Uterus (tissue), 3 donors: ENCODE measurements at regions not wholly inside any gene's neighbourhood (a gene's known extent, or its start where the extent isn't known, plus 50 kb on each side); places are given as distances from the start of the nearest gene placed in this dataset.

ENCODE experiments used
- DNase-seq, 2 donors: peaks; one replicate each; pipeline ENCODE4 v3.0.0-alpha.2; 2019 to 2020
- H3K27ac ChIP-seq, 2 donors: fragments of 200-600 bp; sonication (generic); 1 replicate in 1 of 2; 2 replicates in 1 of 2; pipeline ENCODE4 v1.5.1; 2016 to 2018
- H3K27me3 ChIP-seq, 2 donors: fragments of 200-600 bp; sonication (generic); one replicate each; pipeline ENCODE4 v1.5.1; 2018 to 2019; ENCODE audit warnings: control low read depth in 1 of 2
- H3K36me3 ChIP-seq, 2 donors: fragments of 200-600 bp; sonication (generic); one replicate each; pipeline ENCODE4 v1.5.1; 2019; ENCODE audit warnings: control low read depth in 1 of 2
- H3K4me1 ChIP-seq, 2 donors: fragments of 200-600 bp; sonication (generic); one replicate each; pipeline ENCODE4 v1.5.1; 2018 to 2019; ENCODE audit warnings: control low read depth in 1 of 2
- H3K4me3 ChIP-seq, 2 donors: fragments of 200-600 bp; sonication (generic); 1 replicate in 1 of 2; 2 replicates in 1 of 2; pipeline ENCODE4 v1.5.1; 2018 to 2019; ENCODE audit warnings: mild to moderate bottlenecking in 1 of 2
- H3K9me3 ChIP-seq, 2 donors: fragments of 200-600 bp; sonication (generic); one replicate each; pipeline ENCODE4 v1.5.1; 2019; ENCODE audit warnings: control low read depth in 1 of 2
- POLR2A ChIP-seq, 2 donors: fragments of 450-650 bp; IDR thresholded peaks; one replicate each; pipeline ENCODE4 v1.6.1; 2016; ENCODE audit warnings: antibody characterized with exemption in 2 of 2, mild to moderate bottlenecking in 1 of 2, moderate library complexity in 1 of 2
- intact Hi-C: fragments of 100-400 bp; cut with DNase I; formaldehyde crosslinking; loops from one replicate; pipeline ENCODE4 v1.15.1; 2023; ENCODE audit warnings: low total_unique reads
- TF ChIP-seq, protein P1 (sequence below), 4 experiments: fragments of 200-600 bp in 2 of 4; fragments of 450-650 bp in 2 of 4; sonication (generic) in 2 of 4; IDR thresholded peaks; one replicate each; pipeline ENCODE4 v1.5.1; 2016 to 2019; ENCODE audit warnings: antibody characterized with exemption in 4 of 4, mild to moderate bottlenecking in 2 of 4, moderate library complexity in 1 of 4
- donor health status: DM: yes; HTN: yes; CAD: no.

DNA sequence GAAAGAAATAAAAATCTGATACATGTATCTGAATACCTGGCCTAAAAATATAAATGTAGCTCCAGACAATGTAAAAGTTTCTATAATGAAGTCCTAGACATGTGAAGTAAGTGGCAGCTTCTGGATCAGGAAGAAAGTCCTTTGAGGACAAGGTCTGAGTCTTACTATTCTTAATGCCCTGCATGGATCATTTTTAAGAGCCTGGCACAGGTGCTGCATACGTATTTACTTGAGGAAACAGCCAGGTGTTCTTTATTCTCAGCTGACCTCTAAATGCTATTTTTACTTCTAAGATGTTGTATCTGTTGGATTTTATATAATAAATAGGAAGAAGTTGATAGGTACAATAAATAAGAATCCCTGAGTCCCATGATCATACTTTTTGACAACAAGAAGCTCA lies 750.0 kb upstream of the LUZP2 start:
- no peaks in the 10 kb centered on the region for H3K9me3 ChIP-seq
- H3K4me1 ChIP-seq: no peaks in the 10 kb centered on the region
- no peak overlapping the region for H3K27ac ChIP-seq
- intact Hi-C loops: no loop called here
- no peaks in the 10 kb centered on the region for H3K27me3 ChIP-seq
- DNase-seq: no peak
- TF ChIP-seq, protein P1, sequence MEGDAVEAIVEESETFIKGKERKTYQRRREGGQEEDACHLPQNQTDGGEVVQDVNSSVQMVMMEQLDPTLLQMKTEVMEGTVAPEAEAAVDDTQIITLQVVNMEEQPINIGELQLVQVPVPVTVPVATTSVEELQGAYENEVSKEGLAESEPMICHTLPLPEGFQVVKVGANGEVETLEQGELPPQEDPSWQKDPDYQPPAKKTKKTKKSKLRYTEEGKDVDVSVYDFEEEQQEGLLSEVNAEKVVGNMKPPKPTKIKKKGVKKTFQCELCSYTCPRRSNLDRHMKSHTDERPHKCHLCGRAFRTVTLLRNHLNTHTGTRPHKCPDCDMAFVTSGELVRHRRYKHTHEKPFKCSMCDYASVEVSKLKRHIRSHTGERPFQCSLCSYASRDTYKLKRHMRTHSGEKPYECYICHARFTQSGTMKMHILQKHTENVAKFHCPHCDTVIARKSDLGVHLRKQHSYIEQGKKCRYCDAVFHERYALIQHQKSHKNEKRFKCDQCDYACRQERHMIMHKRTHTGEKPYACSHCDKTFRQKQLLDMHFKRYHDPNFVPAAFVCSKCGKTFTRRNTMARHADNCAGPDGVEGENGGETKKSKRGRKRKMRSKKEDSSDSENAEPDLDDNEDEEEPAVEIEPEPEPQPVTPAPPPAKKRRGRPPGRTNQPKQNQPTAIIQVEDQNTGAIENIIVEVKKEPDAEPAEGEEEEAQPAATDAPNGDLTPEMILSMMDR (IDR thresholded peaks at IDR 0.05): no peak
- TF ChIP-seq POLR2A (IDR thresholded peaks at IDR 0.05): no peak
- H3K36me3 ChIP-seq: no peaks in the 10 kb centered on the region
- no peak overlapping the region for H3K4me3 ChIP-seq

DNA sequence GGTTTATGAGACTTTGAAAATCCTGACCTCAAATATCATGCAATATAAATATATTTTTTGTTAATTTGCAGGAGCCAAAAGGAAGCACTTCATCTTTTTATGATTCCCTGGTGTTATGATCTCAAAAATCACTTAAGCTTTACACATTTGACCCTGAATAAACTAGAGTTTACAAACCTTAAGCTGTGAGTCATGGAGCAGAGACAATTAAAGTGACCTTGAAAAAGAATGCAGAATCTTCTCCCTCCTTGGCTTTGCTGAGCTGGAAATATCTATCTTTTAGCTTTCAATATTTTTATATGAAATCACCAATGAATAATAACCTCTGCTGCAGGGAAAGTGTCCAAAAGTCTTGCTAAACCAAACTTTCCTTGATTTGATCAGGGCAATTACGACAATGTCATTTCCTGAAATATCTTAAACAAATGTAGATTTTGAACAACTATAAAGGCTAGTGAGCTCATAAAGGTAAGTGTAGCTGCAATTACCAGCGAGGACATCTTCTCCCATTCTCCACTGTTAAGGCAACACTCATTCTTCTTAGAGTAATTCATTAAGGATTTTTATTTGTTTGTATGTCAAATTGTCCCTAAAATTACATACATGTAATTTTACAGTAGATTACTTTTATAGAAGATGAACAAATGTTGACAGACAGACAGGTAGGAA lies 747.0 kb upstream of the LUZP2 start:
- H3K36me3 ChIP-seq: no peaks in the 10 kb centered on the region
- H3K27me3 ChIP-seq: no peaks in the 10 kb centered on the region
- TF ChIP-seq, protein P1 (IDR thresholded peaks at IDR 0.05): no peak
- no peak for TF ChIP-seq POLR2A (IDR thresholded peaks at IDR 0.05)
- no peak overlapping the region for H3K27ac ChIP-seq
- no peaks in the 10 kb centered on the region for H3K4me1 ChIP-seq
- no peak for DNase-seq
- no peak overlapping the region for H3K4me3 ChIP-seq
- intact Hi-C loops: no loop called here
- no peaks in the 10 kb centered on the region for H3K9me3 ChIP-seq

DNA sequence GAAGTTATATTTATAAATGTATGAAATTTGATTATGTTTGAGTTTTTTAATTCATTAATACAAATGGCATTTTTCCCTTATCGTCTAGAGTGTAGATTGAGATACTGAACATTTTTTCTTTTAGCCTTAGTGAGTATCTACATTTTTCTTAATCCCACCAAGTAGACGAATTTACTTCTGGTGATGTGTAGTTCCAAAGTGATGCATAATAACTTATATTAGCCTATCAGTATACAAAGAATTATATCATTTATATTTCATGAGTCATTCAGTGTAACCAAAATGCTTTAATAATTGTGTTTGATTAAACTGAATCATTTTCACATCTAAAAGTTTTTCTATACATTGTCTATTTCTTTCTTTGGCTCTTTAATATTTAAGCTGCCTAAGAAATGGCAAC lies 745.6 kb upstream of the LUZP2 start:
- Histone ChIP-seq H3K36me3 (no peaks in the 10 kb centered on the region), H3K27ac (no peak overlapping the region), H3K27me3 (no peaks in the 10 kb centered on the region), H3K4me1 (no peaks in the 10 kb centered on the region), H3K9me3 (no peaks in the 10 kb centered on the region), H3K4me3 (no peak overlapping the region)
- TF ChIP-seq, protein P1 (IDR thresholded peaks at IDR 0.05): no peak
- TF ChIP-seq POLR2A (IDR thresholded peaks at IDR 0.05): no peak
- intact Hi-C loops: no loop called here
- no peak for DNase-seq

DNA sequence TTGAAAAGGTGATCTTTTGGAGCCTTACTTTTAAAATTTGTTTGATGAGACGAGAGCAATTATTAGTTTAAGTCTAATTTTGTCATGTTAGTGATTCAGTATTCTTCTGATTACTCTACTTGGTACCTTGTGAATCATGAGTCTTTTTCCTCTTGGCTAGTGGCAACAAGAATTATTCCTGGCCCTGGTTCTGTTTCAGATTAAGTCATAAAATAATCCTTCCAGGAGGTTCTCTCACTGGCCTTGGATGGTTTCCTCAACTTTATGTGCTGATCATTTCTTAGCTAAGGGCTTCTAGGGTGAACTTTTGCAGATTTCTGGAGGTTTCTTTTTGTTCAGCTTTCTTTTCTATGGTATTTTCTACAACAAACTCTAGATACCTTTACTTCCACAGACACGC lies 741.8 kb upstream of the LUZP2 start:
- DNase-seq: no peak
- no peak overlapping the region for H3K4me3 ChIP-seq
- H3K27ac ChIP-seq: no peak overlapping the region
- no peaks in the 10 kb centered on the region for H3K27me3 ChIP-seq
- no peaks in the 10 kb centered on the region for H3K4me1 ChIP-seq
- H3K9me3 ChIP-seq: no peaks in the 10 kb centered on the region
- TF ChIP-seq, protein P1 (IDR thresholded peaks at IDR 0.05): no peak
- TF ChIP-seq POLR2A (IDR thresholded peaks at IDR 0.05): no peak
- intact Hi-C loops: no loop called here
- no peaks in the 10 kb centered on the region for H3K36me3 ChIP-seq

DNA sequence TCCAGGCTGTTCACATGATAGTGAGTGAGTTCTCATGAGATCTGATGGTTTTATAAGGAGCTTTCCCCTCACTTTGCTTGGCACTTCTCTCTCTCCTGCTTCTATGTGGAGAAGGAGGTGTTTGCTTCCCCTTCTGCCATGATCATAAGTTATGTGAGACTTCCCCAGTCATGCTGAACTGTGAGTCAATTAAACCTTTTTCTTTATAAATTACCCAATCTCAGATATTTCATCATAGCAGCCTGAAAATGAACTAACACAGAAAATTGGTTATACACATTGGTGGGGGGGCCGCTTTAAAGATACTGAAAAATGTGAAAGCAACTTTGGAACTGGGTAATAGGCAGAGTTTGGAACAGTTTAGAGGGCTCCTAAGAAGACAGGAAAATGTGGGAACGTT lies 741.1 kb upstream of the LUZP2 start:
- TF ChIP-seq, protein P1 (IDR thresholded peaks at IDR 0.05): no peak
- no peak for TF ChIP-seq POLR2A (IDR thresholded peaks at IDR 0.05)
- Histone ChIP-seq H3K27me3 (no peaks in the 10 kb centered on the region), H3K4me1 (no peaks in the 10 kb centered on the region), H3K9me3 (no peaks in the 10 kb centered on the region), H3K36me3 (no peaks in the 10 kb centered on the region), H3K27ac (no peak overlapping the region), H3K4me3 (no peak overlapping the region)
- intact Hi-C loops: no loop called here
- DNase-seq: no peak
